Upper lobe of right lung (tissue), 1 donor: ENCODE measurements at regions not wholly inside any gene's neighbourhood (a gene's known extent, or its start where the extent isn't known, plus 50 kb on each side); places are given as distances from the start of the nearest gene placed in this dataset.

Source experiments
- ATAC-seq: fragments of 200-7000 bp; cut with Tn5 transposase; one replicate; pipeline ENCODE4 v1.9.1; 2020; ENCODE audit warnings: mild to moderate bottlenecking, moderate library complexity
- DNase-seq: peaks from one replicate; pipeline ENCODE4 v3.0.0-alpha.2; 2020
- H3K27ac ChIP-seq: fragments of 200-600 bp; one replicate; pipeline ENCODE4 v1.8.0; 2022
- H3K27me3 ChIP-seq: fragments of 200-600 bp; one replicate; pipeline ENCODE4 v1.8.0; 2022; ENCODE audit warnings: mild to moderate bottlenecking
- H3K36me3 ChIP-seq: fragments of 200-600 bp; one replicate; pipeline ENCODE4 v1.8.0; 2022
- H3K4me1 ChIP-seq: fragments of 200-600 bp; one replicate; pipeline ENCODE4 v1.8.0; 2022
- H3K4me3 ChIP-seq: fragments of 200-600 bp; one replicate; pipeline ENCODE4 v1.8.0; 2022; ENCODE audit warnings: mild to moderate bottlenecking
- H3K9me3 ChIP-seq: fragments of 200-600 bp; one replicate; pipeline ENCODE4 v1.8.0; 2022
- intact Hi-C: fragments of 100-400 bp; cut with DNase I; formaldehyde crosslinking; loops from one replicate; pipeline ENCODE4 v1.11.0; 2022
- TF ChIP-seq, protein P1 (sequence below): fragments of 200-600 bp; IDR thresholded peaks from one replicate; pipeline ENCODE4 v1.8.0; 2022; ENCODE audit warnings: antibody characterized with exemption
- donor health status: DM: no; HTN: yes; CAD: no; lungs with severe emphysema.

DNA sequence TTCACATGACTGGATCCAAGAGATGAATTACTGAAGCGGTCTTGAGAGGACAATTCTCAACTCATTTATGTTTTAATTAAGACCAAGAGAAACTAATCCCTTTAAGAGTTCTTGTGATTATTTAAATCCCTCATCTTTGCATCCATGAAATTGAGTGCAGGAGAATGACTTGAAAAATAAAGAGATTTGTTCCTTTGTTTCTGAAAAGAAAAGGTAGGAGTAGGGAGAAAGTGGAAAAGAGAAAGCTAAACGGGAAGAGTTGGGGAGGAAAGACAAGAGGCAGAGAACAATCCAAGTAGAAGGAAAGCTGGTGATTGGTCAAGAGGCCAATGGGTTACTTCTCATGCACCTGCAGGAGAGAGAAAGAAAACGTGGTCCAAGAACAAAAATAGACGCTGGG is 75.2 kb upstream of the SOX4 start:
- TF ChIP-seq, protein P1, sequence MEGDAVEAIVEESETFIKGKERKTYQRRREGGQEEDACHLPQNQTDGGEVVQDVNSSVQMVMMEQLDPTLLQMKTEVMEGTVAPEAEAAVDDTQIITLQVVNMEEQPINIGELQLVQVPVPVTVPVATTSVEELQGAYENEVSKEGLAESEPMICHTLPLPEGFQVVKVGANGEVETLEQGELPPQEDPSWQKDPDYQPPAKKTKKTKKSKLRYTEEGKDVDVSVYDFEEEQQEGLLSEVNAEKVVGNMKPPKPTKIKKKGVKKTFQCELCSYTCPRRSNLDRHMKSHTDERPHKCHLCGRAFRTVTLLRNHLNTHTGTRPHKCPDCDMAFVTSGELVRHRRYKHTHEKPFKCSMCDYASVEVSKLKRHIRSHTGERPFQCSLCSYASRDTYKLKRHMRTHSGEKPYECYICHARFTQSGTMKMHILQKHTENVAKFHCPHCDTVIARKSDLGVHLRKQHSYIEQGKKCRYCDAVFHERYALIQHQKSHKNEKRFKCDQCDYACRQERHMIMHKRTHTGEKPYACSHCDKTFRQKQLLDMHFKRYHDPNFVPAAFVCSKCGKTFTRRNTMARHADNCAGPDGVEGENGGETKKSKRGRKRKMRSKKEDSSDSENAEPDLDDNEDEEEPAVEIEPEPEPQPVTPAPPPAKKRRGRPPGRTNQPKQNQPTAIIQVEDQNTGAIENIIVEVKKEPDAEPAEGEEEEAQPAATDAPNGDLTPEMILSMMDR: no peak
- no peak for DNase-seq
- no peak overlapping the region for H3K4me3 ChIP-seq
- no peak for ATAC-seq
- intact Hi-C loops: no loop called here
- H3K27me3 ChIP-seq: no peaks in the 10 kb centered on the region
- H3K4me1 ChIP-seq: no peaks in the 10 kb centered on the region
- no peaks in the 10 kb centered on the region for H3K9me3 ChIP-seq
- H3K27ac ChIP-seq: no peak overlapping the region
- H3K36me3 ChIP-seq: no peaks in the 10 kb centered on the region

GRCh38 chr6:21519642-21520041 is 73.9 kb upstream of the SOX4 start:
- no peaks in the 10 kb centered on the region for H3K4me1 ChIP-seq
- intact Hi-C loops: no loop called here
- H3K27me3 ChIP-seq: no peaks in the 10 kb centered on the region
- DNase-seq (no peak), ATAC-seq (no peak)
- TF ChIP-seq, protein P1: no peak
- H3K27ac ChIP-seq: no peak overlapping the region
- H3K9me3 ChIP-seq: no peaks in the 10 kb centered on the region
- H3K4me3 ChIP-seq: no peak overlapping the region
- no peaks in the 10 kb centered on the region for H3K36me3 ChIP-seq

- Histone ChIP-seq H3K9me3 (no peaks in the 10 kb centered on the region), H3K27me3 (no peaks in the 10 kb centered on the region), H3K36me3 (no peaks in the 10 kb centered on the region), H3K4me3 (no peak overlapping the region), H3K4me1 (no peaks in the 10 kb centered on the region), H3K27ac (no peak overlapping the region)
- ATAC-seq (no peak), DNase-seq (no peak)
- TF ChIP-seq, protein P1: no peak
- intact Hi-C loops: no loop called here
Observed at GRCh38 chr6:21521276-21521675, 72.3 kb upstream of the SOX4 start.

GRCh38 chr6:21522143-21522747 is 71.3 kb upstream of the SOX4 start:
- H3K9me3 ChIP-seq: no peaks in the 10 kb centered on the region
- no peaks in the 10 kb centered on the region for H3K4me1 ChIP-seq
- ATAC-seq (no peak), DNase-seq (no peak)
- intact Hi-C loops: no loop called here
- no peak overlapping the region for H3K27ac ChIP-seq
- no peaks in the 10 kb centered on the region for H3K27me3 ChIP-seq
- TF ChIP-seq, protein P1: no peak
- H3K36me3 ChIP-seq: no peaks in the 10 kb centered on the region
- H3K4me3 ChIP-seq: no peak overlapping the region

DNA sequence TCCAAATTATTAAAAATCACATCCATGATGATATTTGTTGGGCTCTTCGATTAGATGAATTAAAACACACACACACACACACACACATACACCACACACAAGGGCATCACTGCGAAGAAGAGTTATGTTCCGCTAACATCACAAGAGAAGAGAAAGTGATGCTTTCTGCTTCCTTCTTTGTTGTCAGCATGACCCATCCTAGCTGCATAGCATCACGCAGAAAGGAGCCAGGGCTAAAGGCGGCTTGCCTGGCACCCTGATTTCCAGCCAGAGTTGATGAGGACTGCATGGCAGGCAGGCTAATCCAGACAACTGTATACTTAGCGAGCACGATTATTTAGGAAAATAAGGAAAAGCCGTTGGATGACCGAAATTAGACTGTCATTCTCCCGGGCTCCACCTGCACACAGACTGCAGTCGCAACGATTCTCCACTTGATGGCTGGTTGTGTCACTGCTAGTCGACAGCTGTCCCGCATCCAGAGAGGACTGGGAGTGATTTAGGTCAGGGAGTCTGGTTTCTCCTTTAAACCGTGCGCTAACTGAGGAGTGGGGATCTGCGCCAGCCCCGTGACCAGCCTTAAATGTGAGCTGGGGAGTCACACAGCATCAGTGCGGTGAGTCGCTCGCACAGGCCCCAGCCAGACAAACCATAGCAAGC is 70.6 kb upstream of the SOX4 start:
- DNase-seq (no peak), ATAC-seq (no peak)
- no peak overlapping the region for H3K27ac ChIP-seq
- intact Hi-C loops: no loop called here
- no peaks in the 10 kb centered on the region for H3K9me3 ChIP-seq
- H3K4me3 ChIP-seq: no peak overlapping the region
- H3K27me3 ChIP-seq: no peaks in the 10 kb centered on the region
- no peaks in the 10 kb centered on the region for H3K4me1 ChIP-seq
- no peaks in the 10 kb centered on the region for H3K36me3 ChIP-seq
- TF ChIP-seq, protein P1: no peak

DNA sequence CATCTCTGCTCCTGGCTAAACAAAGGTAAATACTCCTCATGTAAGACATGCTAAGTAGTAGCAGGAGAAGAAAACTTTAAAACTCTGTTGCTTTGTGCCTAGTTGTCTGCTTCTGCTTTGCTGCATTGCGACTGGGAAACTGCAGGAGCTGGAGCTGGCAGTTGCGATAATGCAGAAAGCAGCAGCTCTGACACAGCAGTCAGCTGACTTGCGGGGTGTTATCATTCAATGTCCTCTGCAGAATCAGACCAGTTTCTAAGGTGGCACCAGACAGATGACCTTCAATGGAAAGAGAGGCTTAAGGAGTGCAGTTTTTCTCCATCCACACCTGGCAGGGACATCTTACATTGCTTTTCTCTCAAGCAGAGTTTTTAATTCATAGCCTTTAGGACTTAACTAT is 69.9 kb upstream of the SOX4 start:
- intact Hi-C loops: no loop called here
- DNase-seq: no peak
- Histone ChIP-seq H3K9me3 (no peaks in the 10 kb centered on the region), H3K36me3 (no peaks in the 10 kb centered on the region), H3K4me1 (no peaks in the 10 kb centered on the region), H3K4me3 (no peak overlapping the region), H3K27ac (no peak overlapping the region), H3K27me3 (no peaks in the 10 kb centered on the region)
- ATAC-seq: no peak
- TF ChIP-seq, protein P1: no peak
